Uterus (tissue), 3 donors: ENCODE measurements at regions not wholly inside any gene's neighbourhood (a gene's known extent, or its start where the extent isn't known, plus 50 kb on each side); places are given as distances from the start of the nearest gene placed in this dataset.

Experiments
- DNase-seq, 2 donors: peaks; one replicate each; pipeline ENCODE4 v3.0.0-alpha.2; 2019 to 2020
- H3K27ac ChIP-seq, 2 donors: fragments of 200-600 bp; sonication (generic); 1 replicate in 1 of 2; 2 replicates in 1 of 2; pipeline ENCODE4 v1.5.1; 2016 to 2018
- H3K27me3 ChIP-seq, 2 donors: fragments of 200-600 bp; sonication (generic); one replicate each; pipeline ENCODE4 v1.5.1; 2018 to 2019; ENCODE audit warnings: control low read depth in 1 of 2
- H3K36me3 ChIP-seq, 2 donors: fragments of 200-600 bp; sonication (generic); one replicate each; pipeline ENCODE4 v1.5.1; 2019; ENCODE audit warnings: control low read depth in 1 of 2
- H3K4me1 ChIP-seq, 2 donors: fragments of 200-600 bp; sonication (generic); one replicate each; pipeline ENCODE4 v1.5.1; 2018 to 2019; ENCODE audit warnings: control low read depth in 1 of 2
- H3K4me3 ChIP-seq, 2 donors: fragments of 200-600 bp; sonication (generic); 1 replicate in 1 of 2; 2 replicates in 1 of 2; pipeline ENCODE4 v1.5.1; 2018 to 2019; ENCODE audit warnings: mild to moderate bottlenecking in 1 of 2
- H3K9me3 ChIP-seq, 2 donors: fragments of 200-600 bp; sonication (generic); one replicate each; pipeline ENCODE4 v1.5.1; 2019; ENCODE audit warnings: control low read depth in 1 of 2
- CTCF ChIP-seq, 4 experiments: fragments of 200-600 bp in 2 of 4; fragments of 450-650 bp in 2 of 4; sonication (generic) in 2 of 4; IDR thresholded peaks; one replicate each; pipeline ENCODE4 v1.5.1; 2016 to 2019; ENCODE audit warnings: antibody characterized with exemption in 4 of 4, mild to moderate bottlenecking in 2 of 4, moderate library complexity in 1 of 4
- POLR2A ChIP-seq, 2 donors: fragments of 450-650 bp; IDR thresholded peaks; one replicate each; pipeline ENCODE4 v1.6.1; 2016; ENCODE audit warnings: antibody characterized with exemption in 2 of 2, mild to moderate bottlenecking in 1 of 2, moderate library complexity in 1 of 2
- intact Hi-C: fragments of 100-400 bp; cut with DNase I; formaldehyde crosslinking; loops from one replicate; pipeline ENCODE4 v1.15.1; 2023; ENCODE audit warnings: low total_unique reads
- donor health status: DM: yes; HTN: yes; CAD: no.

GRCh38 chr19:30783936-30784335, 411.8 kb downstream of the ZNF536 start:
- H3K36me3 ChIP-seq: no peaks in the 10 kb centered on the region
- H3K27ac ChIP-seq: no peak overlapping the region
- no peaks in the 10 kb centered on the region for H3K9me3 ChIP-seq
- TF ChIP-seq POLR2A (IDR thresholded peaks at IDR 0.05) (no peak), CTCF (IDR thresholded peaks at IDR 0.05) (no peak)
- H3K4me3 ChIP-seq: no peak overlapping the region
- intact Hi-C loops: no loop called here
- H3K27me3 ChIP-seq: no peaks in the 10 kb centered on the region
- no peaks in the 10 kb centered on the region for H3K4me1 ChIP-seq
- no peak for DNase-seq

GRCh38 chr19:30783212-30783611, 411.0 kb downstream of the ZNF536 start:
- Histone ChIP-seq H3K36me3 (no peaks in the 10 kb centered on the region), H3K27me3 (no peaks in the 10 kb centered on the region), H3K4me1 (no peaks in the 10 kb centered on the region), H3K4me3 (no peak overlapping the region), H3K9me3 (no peaks in the 10 kb centered on the region), H3K27ac (no peak overlapping the region)
- intact Hi-C loops: no loop called here
- no peak for DNase-seq
- TF ChIP-seq CTCF (IDR thresholded peaks at IDR 0.05): no peak
- TF ChIP-seq POLR2A (IDR thresholded peaks at IDR 0.05): no peak

DNA sequence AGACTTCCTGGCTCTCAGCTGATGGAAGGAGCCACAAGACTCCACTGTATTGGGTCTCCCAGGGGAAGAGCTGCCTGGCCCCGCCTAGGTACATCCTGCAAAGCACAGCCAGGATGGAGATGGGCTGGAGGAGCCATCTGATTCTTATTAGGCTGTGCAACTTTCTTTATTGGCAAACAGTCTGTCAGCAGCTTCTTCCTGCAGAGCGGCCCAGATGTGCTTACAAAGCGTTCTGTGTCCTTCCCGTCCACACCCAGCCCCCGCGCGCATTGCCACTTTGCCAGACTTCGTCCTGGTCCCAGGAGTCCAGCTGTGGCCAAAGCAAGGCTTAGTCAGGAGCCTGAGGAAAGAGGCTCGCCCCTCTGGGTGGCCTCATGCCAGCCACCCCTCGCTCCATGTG, 409.3 kb downstream of the ZNF536 start:
- H3K27me3 ChIP-seq: no peaks in the 10 kb centered on the region
- no peak overlapping the region for H3K27ac ChIP-seq
- intact Hi-C loops: no loop called here
- no peaks in the 10 kb centered on the region for H3K4me1 ChIP-seq
- no peak for DNase-seq
- no peaks in the 10 kb centered on the region for H3K9me3 ChIP-seq
- no peaks in the 10 kb centered on the region for H3K36me3 ChIP-seq
- TF ChIP-seq CTCF (IDR thresholded peaks at IDR 0.05): no peak
- no peak for TF ChIP-seq POLR2A (IDR thresholded peaks at IDR 0.05)
- H3K4me3 ChIP-seq: no peak overlapping the region

DNA sequence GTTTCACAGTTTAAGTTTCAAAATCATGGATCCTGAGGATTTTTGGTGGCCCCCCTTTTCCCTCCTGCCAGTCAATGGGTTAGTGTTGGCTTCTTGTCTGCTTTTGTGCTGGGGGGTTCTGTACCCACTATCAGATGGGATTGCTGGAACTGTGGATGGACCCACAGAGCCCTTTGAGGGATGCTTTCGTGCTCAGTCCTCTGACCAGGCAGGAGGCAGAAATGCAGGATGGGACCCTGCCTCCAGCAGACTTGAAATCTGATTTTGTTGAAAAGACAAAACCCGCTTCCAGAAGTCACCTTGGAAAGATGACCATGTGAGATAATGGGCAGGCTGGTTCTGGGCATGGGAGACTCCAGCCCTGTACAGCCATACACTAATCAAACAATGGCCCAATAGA, 408.9 kb downstream of the ZNF536 start:
- Histone ChIP-seq H3K36me3 (no peaks in the 10 kb centered on the region), H3K4me3 (no peak overlapping the region), H3K27me3 (no peaks in the 10 kb centered on the region), H3K27ac (no peak overlapping the region), H3K4me1 (no peaks in the 10 kb centered on the region), H3K9me3 (no peaks in the 10 kb centered on the region)
- TF ChIP-seq POLR2A (IDR thresholded peaks at IDR 0.05) (no peak), CTCF (IDR thresholded peaks at IDR 0.05) (no peak)
- DNase-seq: no peak
- intact Hi-C loops: no loop called here

DNA sequence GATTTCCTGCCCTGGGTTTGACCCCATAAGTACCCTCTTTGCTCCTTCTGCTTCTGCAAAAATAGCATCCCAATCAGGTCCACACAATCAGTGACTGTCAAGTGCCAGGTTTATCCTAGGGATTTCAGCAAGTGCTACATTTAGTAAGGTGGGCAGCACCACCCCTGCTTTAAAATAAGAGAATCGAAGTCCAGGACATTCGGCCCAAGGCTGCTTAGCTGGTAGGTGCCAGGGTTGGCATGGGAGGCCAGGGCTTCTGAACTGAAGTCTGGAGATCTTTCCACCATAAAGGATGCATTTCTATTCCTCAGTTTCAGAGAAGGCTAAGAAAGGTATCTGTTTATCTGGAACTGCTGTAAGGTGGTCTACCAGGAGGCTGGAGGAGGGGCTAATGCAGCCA, 408.3 kb downstream of the ZNF536 start:
- DNase-seq: no peak
- TF ChIP-seq CTCF (IDR thresholded peaks at IDR 0.05): no peak
- TF ChIP-seq POLR2A (IDR thresholded peaks at IDR 0.05): no peak
- Histone ChIP-seq H3K4me1 (no peaks in the 10 kb centered on the region), H3K4me3 (no peak overlapping the region), H3K27me3 (no peaks in the 10 kb centered on the region), H3K36me3 (no peaks in the 10 kb centered on the region), H3K27ac (no peak overlapping the region), H3K9me3 (no peaks in the 10 kb centered on the region)
- intact Hi-C loops: no loop called here
